Fibroblast of the aortic adventitia (primary cell): ENCODE measurements at regions not wholly inside any gene's neighbourhood (a gene's known extent, or its start where the extent isn't known, plus 50 kb on each side); places are given as distances from the start of the nearest gene placed in this dataset.

Experiments used
- DNase-seq: peaks from one replicate; pipeline ENCODE4 v3.0.0-alpha.2; 2010; ENCODE audit warnings: low read depth
- H3K4me3 ChIP-seq: 2 replicates; pipeline ENCODE4 v1.5.1; 2011; ENCODE audit warnings: low read depth, mild to moderate bottlenecking, control low read depth, low read length, moderate library complexity
- CTCF ChIP-seq: IDR thresholded peaks from 2 replicates; pipeline ENCODE4 v1.5.1; 2011; ENCODE audit warnings: mild to moderate bottlenecking, low read length, control low read depth, inconsistent platforms; ENCODE audit not compliant: insufficient read depth

GRCh38 chr3:124652009-124652408 lies 78.2 kb upstream of the UMPS start:
- DNase-seq = no peak
- TF ChIP-seq CTCF = no peak
- no peak overlapping the region for H3K4me3 ChIP-seq

GRCh38 chr3:124653071-124653796 lies 77.0 kb upstream of the UMPS start:
- no peak for TF ChIP-seq CTCF
- H3K4me3 ChIP-seq = no peak overlapping the region
- DNase-seq = no peak

DNA sequence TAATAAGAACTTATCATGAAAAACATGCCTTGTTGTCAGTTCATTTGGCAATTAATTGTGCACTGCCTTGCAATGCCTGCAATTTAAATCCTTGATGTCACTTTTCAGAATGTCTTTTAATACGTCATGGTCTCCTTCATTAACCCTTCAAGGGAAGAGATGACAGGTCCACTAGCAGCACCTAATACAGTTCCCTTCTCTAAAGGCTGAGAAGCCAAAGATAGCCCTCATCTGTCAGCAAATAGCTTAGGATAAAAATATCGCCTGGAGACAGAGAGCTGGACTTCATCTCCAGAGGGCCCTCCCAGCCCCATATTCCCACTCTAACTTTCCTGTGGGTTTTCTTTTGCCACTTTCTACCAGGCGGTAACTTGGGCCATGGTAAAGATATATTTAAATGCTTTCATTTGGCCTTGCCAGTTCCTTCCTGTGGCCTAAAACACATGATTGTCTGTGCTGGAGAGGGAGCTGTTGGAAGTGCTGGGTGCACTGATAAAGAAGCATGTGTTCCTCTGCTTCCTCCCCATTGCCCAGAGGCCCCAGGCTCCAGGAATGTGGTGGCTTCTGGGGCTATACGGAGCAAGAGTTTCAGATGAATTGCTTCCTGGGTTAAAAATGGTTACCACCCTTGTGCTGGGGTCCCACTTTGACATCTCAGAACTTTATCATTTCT lies 76.3 kb upstream of the UMPS start:
- TF ChIP-seq CTCF = no peak
- no peak for DNase-seq
- no peak overlapping the region for H3K4me3 ChIP-seq

GRCh38 chr3:124654470-124654845 lies 75.8 kb upstream of the UMPS start:
- no peak for DNase-seq
- no peak overlapping the region for H3K4me3 ChIP-seq
- TF ChIP-seq CTCF = no peak

DNA sequence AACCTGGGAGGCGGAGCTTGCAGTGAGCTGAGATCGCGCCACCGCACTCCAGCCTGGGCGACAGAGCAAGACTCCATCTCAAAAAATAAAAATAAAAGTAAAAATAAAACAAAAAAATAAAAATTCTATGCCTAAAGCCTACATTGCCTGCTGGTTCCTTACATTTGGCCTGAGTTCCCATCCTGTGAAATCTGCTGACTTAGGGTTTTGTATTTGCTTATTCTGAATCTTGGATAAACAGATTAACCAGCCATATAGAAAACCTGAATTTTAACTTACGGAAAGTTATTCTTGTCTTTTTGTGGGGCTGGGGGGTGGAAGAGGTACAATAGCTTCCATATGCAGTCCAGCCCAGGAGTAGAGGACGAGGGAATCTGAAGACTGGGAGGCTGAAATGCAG lies 73.7 kb upstream of the UMPS start:
- no peak for TF ChIP-seq CTCF
- no peak for DNase-seq
- H3K4me3 ChIP-seq = no peak overlapping the region

- H3K4me3 ChIP-seq = no peak overlapping the region
- no peak for DNase-seq
- no peak for TF ChIP-seq CTCF
Observed at GRCh38 chr3:124657138-124657537, 73.1 kb upstream of the UMPS start.
